ENCODE measurements at regions not wholly inside any gene's neighbourhood (a gene's known extent, or its start where the extent isn't known, plus 50 kb on each side); places are given as distances from the start of the nearest gene placed in this dataset.

- Histone ChIP-seq H3K4ac (replicated peaks; ENCODE audit: insufficient read length, low read depth, low read length) (no peak overlapping the region), H3K4me3 (ENCODE audit: extremely low read depth in 1 of 4, insufficient read depth in 2 of 4, low read depth in 3 of 4, low read length in 4 of 4) (no peak overlapping the region), H3K4me1 (replicated peaks in 1 of 4; ENCODE audit: control insufficient read depth in 3 of 4, insufficient read depth in 4 of 4, low read length in 3 of 4) (peaks cover 0 to 6% (median 0%) of the 10 kb centered on the region in 4 experiments; a peak in 4 of 7 replicates), H3K9me3 (ENCODE audit: insufficient read depth in 2 of 2, low read depth in 1 of 2, low read length in 1 of 2) (no peaks in the 10 kb centered on the region), H3K79me2 (ENCODE audit: control insufficient read depth in 1 of 2, insufficient read depth in 2 of 2, low read length in 2 of 2) (no peaks in the 10 kb centered on the region), H4K91ac (replicated peaks; ENCODE audit: insufficient read length, low read length) (no peak overlapping the region), H3K23ac (ENCODE audit: insufficient read length) (no peak overlapping the region), H2BK20ac (ENCODE audit: low read length) (no peak overlapping the region), H2AFZ (ENCODE audit: low read length) (no peak overlapping the region), H3K36me3 (ENCODE audit: control insufficient read depth in 2 of 4, insufficient read depth in 4 of 4, low read length in 3 of 4) (no peaks in the 10 kb centered on the region; a peak in 1 of 8 replicates), H3K4me2 (ENCODE audit: insufficient read depth in 1 of 2, low read depth in 2 of 2, low read length in 2 of 2) (no peak overlapping the region), H3K18ac (ENCODE audit: extremely low read depth, low read length) (no peak overlapping the region), H4K8ac (ENCODE audit: extremely low read depth, insufficient read depth, low read length) (no peak overlapping the region), H3K14ac (ENCODE audit: insufficient read length) (no peak overlapping the region), H3K23me2 (ENCODE audit: low read depth, low read length) (no peaks in the 10 kb centered on the region), H3K79me1 (ENCODE audit: low read depth, low read length) (no peaks in the 10 kb centered on the region), H2AK5ac (ENCODE audit: low read depth, low read length) (no peak overlapping the region), H3K56ac (replicated peaks; ENCODE audit: insufficient read length, low read depth, low read length) (no peak overlapping the region), H3K27ac (ENCODE audit: low read depth, low read length) (no peak overlapping the region), H3K9ac (replicated peaks in 1 of 4; ENCODE audit: extremely low read depth in 1 of 4, low read depth in 3 of 4, low read length in 3 of 4) (no peak overlapping the region), H4K5ac (ENCODE audit: insufficient read length, low read depth, low read length) (no peak overlapping the region), H2BK120ac (replicated peaks; ENCODE audit: low read depth, low read length) (no peak overlapping the region), H2BK5ac (ENCODE audit: low read depth, low read length) (no peak overlapping the region), H2BK12ac (ENCODE audit: low read depth, low read length) (no peak overlapping the region), H3K27me3 (replicated peaks in 1 of 4; ENCODE audit: control insufficient read depth in 3 of 4, extremely low read depth in 1 of 4, insufficient read depth in 3 of 4, low read length in 3 of 4) (no peaks in the 10 kb centered on the region), H2BK15ac (ENCODE audit: low read length) (no peak overlapping the region), H4K20me1 (replicated peaks in 1 of 2; ENCODE audit: control insufficient read depth in 1 of 2, insufficient read depth in 2 of 2, low read length in 2 of 2) (no peaks in the 10 kb centered on the region)
- ChIA-PET CTCF (ENCODE audit: partially characterized antibody) (interaction anchor here (1.6 kb wide), 1 partner anchor 34 kb away, joined by 3 read pairs; no protein-coding TSS in a partner anchor), POLR2A (ENCODE audit: partially characterized antibody) (no interaction called here)
- FAIRE-seq = no peak
- no peak for DNase-seq (ENCODE audit: low read depth in 1 of 2, low spot score in 2 of 2)
- WGBS, 2 experiments (ENCODE audit: extremely low coverage in 1 of 2, insufficient coverage in 1 of 2, insufficient read length in 1 of 2, insufficient replicate concordance in 2 of 2, low coverage in 1 of 2, low lambda C conversion rate in 2 of 2, missing lambda C conversion rate in 1 of 2) = 86% methylated on average over 8 of the region's 8 CpGs; no CpG with 5 or more reads in 1 of the 2 experiments
- no peak for TF ChIP-seq USF2 (IDR thresholded peaks at IDR 0.05; ENCODE audit: low read length)
- TF ChIP-seq SIRT6 (IDR thresholded peaks at IDR 0.05; ENCODE audit: low read length) = no peak
- no peak for TF ChIP-seq CEBPB (IDR thresholded peaks at IDR 0.05; ENCODE audit: low read depth, low read length)
- TF ChIP-seq SIX5 (IDR thresholded peaks at IDR 0.05; ENCODE audit: low read depth, low read length) = no peak
- TF ChIP-seq EP300 (IDR thresholded peaks at IDR 0.05; ENCODE audit: borderline replicate concordance in 1 of 2, low read depth in 2 of 2, low read length in 2 of 2) = no peak
- no peak for TF ChIP-seq CTCF (IDR thresholded peaks at IDR 0.05; ENCODE audit: control extremely low read depth in 1 of 3, insufficient read depth in 1 of 3, low read depth in 1 of 3, low read length in 3 of 3)
- TF ChIP-seq E2F6 (IDR thresholded peaks at IDR 0.05) = no peak
- no peak for TF ChIP-seq RFX5 (IDR thresholded peaks at IDR 0.05; ENCODE audit: borderline replicate concordance, low read depth, low read length)
These were observed 64.9 kb upstream of the SHC3 start for GRCh38 chr9:89243296-89244061.

All from H1 (cell line).